ENCODE measurements at regions not wholly inside any gene's neighbourhood (a gene's known extent, or its start where the extent isn't known, plus 50 kb on each side); places are given as distances from the start of the nearest gene placed in this dataset.

- no peaks in the 10 kb centered on the region for H3K9me3 ChIP-seq (ENCODE audit: severe bottlenecking)
- no peak overlapping the region for H3K27ac ChIP-seq
- H3K36me3 ChIP-seq, result no peaks in the 10 kb centered on the region
- no peak overlapping the region for H3K4me3 ChIP-seq (ENCODE audit: low read depth, low read length)
- DNase-seq, result no peak
- no peak for TF ChIP-seq CTCF (IDR thresholded peaks at IDR 0.05; ENCODE audit: low read depth, low read length)
- H3K27me3 ChIP-seq (ENCODE audit: insufficient read depth, low read depth, severe bottlenecking), result peaks cover 3% of the 10 kb centered on the region
Measured at GRCh38 chr2:2635025-2635528, 304.0 kb upstream of the MYT1L start.

GRCh38 chr2:2633017-2633416 lies 301.9 kb upstream of the MYT1L start:
- no peak overlapping the region for H3K27ac ChIP-seq
- no peaks in the 10 kb centered on the region for H3K36me3 ChIP-seq
- no peak overlapping the region for H3K4me3 ChIP-seq (ENCODE audit: low read depth, low read length)
- no peaks in the 10 kb centered on the region for H3K9me3 ChIP-seq (ENCODE audit: severe bottlenecking)
- no peak for TF ChIP-seq CTCF (IDR thresholded peaks at IDR 0.05; ENCODE audit: low read depth, low read length)
- DNase-seq, result no peak
- no peaks in the 10 kb centered on the region for H3K27me3 ChIP-seq (ENCODE audit: insufficient read depth, low read depth, severe bottlenecking)

GRCh38 chr2:2623939-2624338 lies 292.9 kb upstream of the MYT1L start:
- Histone ChIP-seq H3K36me3 (no peaks in the 10 kb centered on the region), H3K27me3 (ENCODE audit: insufficient read depth, low read depth, severe bottlenecking) (peaks cover 25% of the 10 kb centered on the region)
- DNase-seq, result no peak

GRCh38 chr2:2621855-2622254 lies 290.8 kb upstream of the MYT1L start:
- Histone ChIP-seq H3K36me3 (no peaks in the 10 kb centered on the region), H3K27me3 (ENCODE audit: insufficient read depth, low read depth, severe bottlenecking) (peaks cover 25% of the 10 kb centered on the region), H3K27ac (no peak overlapping the region), H3K9me3 (ENCODE audit: severe bottlenecking) (no peaks in the 10 kb centered on the region), H3K4me3 (ENCODE audit: low read depth, low read length) (no peak overlapping the region)
- DNase-seq, result no peak
- no peak for TF ChIP-seq CTCF (IDR thresholded peaks at IDR 0.05; ENCODE audit: low read depth, low read length)

More at GRCh38 chr2:2623939-2624338, 292.9 kb upstream of the MYT1L start:
- TF ChIP-seq CTCF (IDR thresholded peaks at IDR 0.05; ENCODE audit: low read depth, low read length), result no peak
- Histone ChIP-seq H3K9me3 (ENCODE audit: severe bottlenecking) (no peaks in the 10 kb centered on the region), H3K4me3 (ENCODE audit: low read depth, low read length) (no peak overlapping the region), H3K27ac (no peak overlapping the region)

- Histone ChIP-seq H3K4me3 (ENCODE audit: low read depth, low read length) (no peak overlapping the region), H3K27me3 (ENCODE audit: insufficient read depth, low read depth, severe bottlenecking) (peaks cover 22% of the 10 kb centered on the region), H3K27ac (no peak overlapping the region), H3K36me3 (no peaks in the 10 kb centered on the region), H3K9me3 (ENCODE audit: severe bottlenecking) (no peaks in the 10 kb centered on the region)
- no peak for TF ChIP-seq CTCF (IDR thresholded peaks at IDR 0.05; ENCODE audit: low read depth, low read length)
- DNase-seq, result no peak
Measured at GRCh38 chr2:2620604-2621003, 289.5 kb upstream of the MYT1L start.

- no peak for TF ChIP-seq CTCF (IDR thresholded peaks at IDR 0.05; ENCODE audit: low read depth, low read length)
- Histone ChIP-seq H3K27ac (no peak overlapping the region), H3K27me3 (ENCODE audit: insufficient read depth, low read depth, severe bottlenecking) (peaks cover 18% of the 10 kb centered on the region), H3K4me3 (ENCODE audit: low read depth, low read length) (no peak overlapping the region), H3K9me3 (ENCODE audit: severe bottlenecking) (no peaks in the 10 kb centered on the region), H3K36me3 (no peaks in the 10 kb centered on the region)
- DNase-seq, result no peak
Measured at GRCh38 chr2:2619995-2620394, 288.9 kb upstream of the MYT1L start.

Measured in WERI-Rb-1 (cell line).